Epithelial cell of proximal tubule (primary cell): ENCODE measurements at regions not wholly inside any gene's neighbourhood (a gene's known extent, or its start where the extent isn't known, plus 50 kb on each side); places are given as distances from the start of the nearest gene placed in this dataset.

Experiments used
- DNase-seq: peaks from one replicate; pipeline ENCODE4 v3.0.0-alpha.2; 2011; ENCODE audit warnings: low read depth
- H3K4me3 ChIP-seq: 2 replicates; pipeline ENCODE4 v1.5.1; 2011; ENCODE audit warnings: low read depth, mild to moderate bottlenecking, low read length
- TF ChIP-seq, protein P1 (sequence below): conservative IDR thresholded peaks from 2 replicates; pipeline ENCODE4 v1.5.1; 2012; ENCODE audit warnings: low read depth, mild to moderate bottlenecking, low read length

DNA sequence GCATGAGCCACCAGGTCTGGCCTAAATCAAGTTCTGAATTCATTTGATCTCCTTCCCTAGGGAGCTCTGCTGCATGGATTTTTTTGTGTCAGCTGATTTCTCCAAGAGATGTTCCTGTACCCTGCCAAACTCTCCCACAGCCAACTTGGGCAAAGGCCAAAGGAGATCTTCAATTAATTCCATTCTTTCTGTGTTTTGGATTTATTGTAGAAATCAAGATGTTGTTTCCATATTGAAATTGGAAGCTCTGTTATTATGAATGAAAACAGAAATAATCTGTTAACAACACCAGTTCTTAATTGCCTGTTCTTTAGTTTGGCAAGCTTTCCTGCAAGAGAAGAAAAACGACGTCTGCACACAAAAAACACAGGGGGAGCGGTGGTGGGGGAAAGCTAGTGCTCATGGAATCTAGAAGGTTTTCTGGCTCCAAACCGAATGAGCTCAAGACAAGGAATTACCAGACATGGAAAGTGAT, 86.5 kb upstream of the ABCC4 start:
- no peak overlapping the region for H3K4me3 ChIP-seq
- TF ChIP-seq, protein P1, sequence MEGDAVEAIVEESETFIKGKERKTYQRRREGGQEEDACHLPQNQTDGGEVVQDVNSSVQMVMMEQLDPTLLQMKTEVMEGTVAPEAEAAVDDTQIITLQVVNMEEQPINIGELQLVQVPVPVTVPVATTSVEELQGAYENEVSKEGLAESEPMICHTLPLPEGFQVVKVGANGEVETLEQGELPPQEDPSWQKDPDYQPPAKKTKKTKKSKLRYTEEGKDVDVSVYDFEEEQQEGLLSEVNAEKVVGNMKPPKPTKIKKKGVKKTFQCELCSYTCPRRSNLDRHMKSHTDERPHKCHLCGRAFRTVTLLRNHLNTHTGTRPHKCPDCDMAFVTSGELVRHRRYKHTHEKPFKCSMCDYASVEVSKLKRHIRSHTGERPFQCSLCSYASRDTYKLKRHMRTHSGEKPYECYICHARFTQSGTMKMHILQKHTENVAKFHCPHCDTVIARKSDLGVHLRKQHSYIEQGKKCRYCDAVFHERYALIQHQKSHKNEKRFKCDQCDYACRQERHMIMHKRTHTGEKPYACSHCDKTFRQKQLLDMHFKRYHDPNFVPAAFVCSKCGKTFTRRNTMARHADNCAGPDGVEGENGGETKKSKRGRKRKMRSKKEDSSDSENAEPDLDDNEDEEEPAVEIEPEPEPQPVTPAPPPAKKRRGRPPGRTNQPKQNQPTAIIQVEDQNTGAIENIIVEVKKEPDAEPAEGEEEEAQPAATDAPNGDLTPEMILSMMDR: no peak
- no peak for DNase-seq

DNA sequence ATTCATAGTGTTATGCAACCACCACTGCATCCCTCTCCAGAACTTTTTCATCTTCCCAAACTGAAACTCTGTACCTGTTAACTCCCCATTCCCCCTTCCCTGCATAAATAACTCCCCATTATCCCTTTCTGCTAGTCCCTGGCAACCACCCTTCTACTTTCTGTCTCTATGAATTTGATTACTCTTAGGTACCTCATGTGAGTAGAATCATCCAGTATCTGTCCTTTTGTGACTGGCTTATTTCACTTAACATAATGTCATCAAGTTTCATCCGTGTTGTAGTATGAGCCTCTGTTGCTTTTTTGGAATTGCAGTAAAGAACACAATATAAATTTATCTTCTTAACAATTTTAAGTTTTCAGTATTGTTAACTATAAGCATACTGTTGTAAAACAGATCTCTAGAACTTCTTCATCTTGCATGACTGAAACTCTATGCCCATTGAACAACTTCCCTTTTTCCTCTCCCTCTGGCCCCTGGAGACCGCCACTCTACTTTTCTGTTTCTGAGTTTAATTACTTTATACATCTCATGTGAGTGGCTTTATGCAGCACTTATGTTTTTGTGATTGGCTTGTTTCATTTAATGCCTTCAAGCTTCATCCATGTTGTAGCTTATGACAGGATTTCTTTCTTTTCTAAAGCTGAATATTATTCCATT, 87.3 kb upstream of the ABCC4 start:
- TF ChIP-seq, protein P1: no peak
- no peak for DNase-seq
- no peak overlapping the region for H3K4me3 ChIP-seq

DNA sequence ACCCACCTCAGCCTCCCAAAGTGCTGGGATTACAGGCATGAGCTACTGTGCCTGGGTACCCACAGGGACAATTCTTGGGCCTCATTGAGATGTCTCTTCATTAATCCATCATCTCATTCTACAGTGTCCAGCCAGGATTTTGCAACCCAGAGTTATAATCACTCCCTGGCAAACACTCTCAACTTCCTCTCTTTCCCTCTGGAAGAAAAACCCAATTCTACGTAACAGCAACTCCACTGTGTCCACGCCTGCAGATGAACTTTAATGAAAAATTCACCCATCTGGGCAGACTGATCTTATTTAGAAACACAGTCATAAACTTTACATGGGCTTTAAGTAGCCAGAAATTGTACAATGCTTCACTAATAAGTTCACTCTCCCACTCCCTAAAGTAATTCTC, 90.1 kb upstream of the ABCC4 start:
- DNase-seq: no peak
- TF ChIP-seq, protein P1: no peak
- no peak overlapping the region for H3K4me3 ChIP-seq

DNA sequence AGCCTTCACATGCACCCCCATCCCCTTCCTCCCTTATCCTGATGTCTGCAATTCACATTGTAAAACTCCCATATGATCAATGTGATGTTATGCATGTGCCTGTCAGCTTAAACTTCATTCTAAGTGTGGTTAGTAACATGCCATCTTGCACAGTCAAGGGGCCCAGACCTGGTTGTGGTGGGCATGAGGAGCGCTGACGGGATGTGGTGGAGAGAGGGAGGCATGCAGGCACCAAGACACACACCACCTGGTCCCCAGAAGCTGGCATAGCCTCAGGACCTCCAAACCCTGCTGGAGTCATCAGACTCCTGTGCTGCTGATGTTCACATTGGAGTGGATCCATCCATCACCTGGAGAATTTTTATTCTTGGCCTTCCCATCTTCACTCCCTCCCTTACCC, 90.5 kb upstream of the ABCC4 start:
- no peak for DNase-seq
- TF ChIP-seq, protein P1: no peak
- H3K4me3 ChIP-seq: no peak overlapping the region

DNA sequence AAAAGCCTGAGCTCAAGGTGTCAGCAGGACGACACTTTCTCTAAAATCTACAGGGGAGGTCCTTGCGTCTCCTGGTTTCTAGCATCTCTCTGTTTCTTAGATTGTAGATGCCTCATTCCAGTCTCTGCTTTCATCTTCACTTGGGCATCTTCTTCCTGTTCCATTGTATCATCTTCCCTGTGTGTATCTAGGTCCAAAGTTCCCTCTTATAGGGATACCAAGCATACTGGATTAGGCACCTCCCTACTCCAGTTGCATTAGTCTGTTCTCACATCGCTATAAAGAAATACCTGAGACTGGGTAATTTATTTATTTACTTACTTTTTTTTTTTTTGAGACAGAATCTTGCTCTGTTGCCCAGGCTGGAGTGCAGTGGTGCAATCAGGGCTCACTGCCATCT, 91.3 kb upstream of the ABCC4 start:
- TF ChIP-seq, protein P1: no peak
- no peak for DNase-seq
- no peak overlapping the region for H3K4me3 ChIP-seq

DNA sequence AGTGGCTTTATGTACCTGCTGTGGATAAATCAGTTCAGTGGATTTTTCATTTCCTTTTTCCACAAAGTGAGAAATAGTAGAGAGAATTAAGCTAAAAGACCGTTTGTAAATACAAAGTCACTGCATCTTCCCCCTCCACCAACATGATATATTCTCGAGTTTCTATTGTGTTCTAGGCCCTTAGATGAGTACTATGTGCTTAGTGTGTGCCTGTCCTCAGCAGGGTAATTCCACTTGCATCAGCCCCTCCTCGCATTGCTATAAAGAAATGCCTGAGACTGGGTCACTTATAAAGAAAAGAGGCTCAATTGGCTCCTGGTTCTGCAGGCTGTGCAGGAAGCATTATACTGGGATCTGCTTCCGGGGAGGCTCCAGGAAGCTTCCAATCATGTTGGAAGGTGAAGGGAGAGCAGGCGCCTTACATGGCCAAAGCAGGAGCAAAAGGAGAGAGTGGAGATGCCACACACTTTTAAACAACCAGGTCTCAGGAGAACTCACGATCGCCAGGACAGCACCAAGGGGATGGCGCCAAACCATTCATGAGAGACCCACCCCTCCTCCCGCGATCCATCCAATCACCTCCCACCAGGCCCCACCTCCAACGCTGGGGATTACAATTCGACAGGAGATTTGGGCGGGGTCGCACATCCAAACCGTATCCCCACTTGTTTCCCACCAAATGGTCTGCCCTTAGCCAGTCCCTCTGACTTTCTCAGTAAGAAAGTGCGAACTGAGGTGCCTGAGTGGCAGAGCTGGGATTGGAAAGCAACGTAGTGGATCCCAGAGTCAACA, 102.3 kb upstream of the ABCC4 start:
- peak overlapping the region; percentile 39 for H3K4me3 ChIP-seq
- TF ChIP-seq, protein P1: no peak
- no peak for DNase-seq
